Posterior cingulate gyrus (tissue), 11 donors: ENCODE measurements at regions not wholly inside any gene's neighbourhood (a gene's known extent, or its start where the extent isn't known, plus 50 kb on each side); places are given as distances from the start of the nearest gene placed in this dataset.
A peak's percentile ranks its signal among the peaks of the same experiment; 100 is the strongest.

Experiments
- DNase-seq, 10 donors: peaks; one replicate each; pipeline versions ENCODE4 v3.0.0 to v3.0.0-alpha.2; 2020 to 2021; ENCODE audit warnings: mixed read lengths in 3 of 10
- intact Hi-C: fragments of 100-400 bp; cut with DNase I; formaldehyde crosslinking; loops from one replicate; pipeline ENCODE4 v1.15.1; 2023

- intact Hi-C loops, result no loop called here
- DNase-seq, result peak in 3 of 10 donors; percentile 41 to 70 (median 68)
Measured at GRCh38 chr13:44116562-44117332, 237.0 kb downstream of the LACC1 start.

- no peak for DNase-seq
- intact Hi-C loops, result no loop called here
Measured at GRCh38 chr13:44117351-44117750, 237.6 kb downstream of the LACC1 start.

GRCh38 chr13:44117816-44118215 is 238.1 kb downstream of the LACC1 start:
- intact Hi-C loops, result no loop called here
- no peak for DNase-seq

- intact Hi-C loops, result no loop called here
- no peak for DNase-seq
Measured at GRCh38 chr13:44118881-44119280, 239.2 kb downstream of the LACC1 start.

GRCh38 chr13:44120043-44120442 is 240.3 kb downstream of the LACC1 start:
- DNase-seq, result no peak
- intact Hi-C loops, result no loop called here

- DNase-seq, result no peak
- intact Hi-C loops, result no loop called here
Measured at GRCh38 chr13:44120849-44121755, 241.4 kb downstream of the LACC1 start.

- intact Hi-C loops, result no loop called here
Measured at GRCh38 chr13:44124352-44124751, 244.6 kb downstream of the LACC1 start.

GRCh38 chr13:44125943-44126469 is 246.3 kb downstream of the LACC1 start:
- DNase-seq, result no peak
- intact Hi-C loops, result no loop called here

More at GRCh38 chr13:44124352-44124751, 244.6 kb downstream of the LACC1 start:
- DNase-seq, result no peak

GRCh38 chr13:44128552-44129001 is 245.0 kb upstream of the SERP2 start:
- DNase-seq, result peak in 8 of 10 donors; percentile 53 to 91 (median 66)
- intact Hi-C loops, result no loop called here

- intact Hi-C loops, result no loop called here
- DNase-seq, result no peak
Measured at GRCh38 chr13:44129418-44129817, 244.2 kb upstream of the SERP2 start.

- DNase-seq, result peak in 8 of 10 donors; percentile 33 to 92 (median 58)
- intact Hi-C loops, result no loop called here
Measured at GRCh38 chr13:44131069-44131614, 242.5 kb upstream of the SERP2 start.

GRCh38 chr13:44132710-44133109 is 240.9 kb upstream of the SERP2 start:
- intact Hi-C loops, result no loop called here
- peak in 7 of 10 donors; percentile 28 to 90 (median 46) for DNase-seq

GRCh38 chr13:44133626-44134025 is 240.0 kb upstream of the SERP2 start:
- intact Hi-C loops, result no loop called here
- no peak for DNase-seq

GRCh38 chr13:44135566-44135965 is 238.1 kb upstream of the SERP2 start:
- intact Hi-C loops, result no loop called here
- no peak for DNase-seq

- no peak for DNase-seq
- intact Hi-C loops, result no loop called here
Measured at GRCh38 chr13:44136696-44137268, 236.8 kb upstream of the SERP2 start.

GRCh38 chr13:44137466-44137865 is 236.2 kb upstream of the SERP2 start:
- intact Hi-C loops, result no loop called here
- no peak for DNase-seq

- DNase-seq, result no peak
- intact Hi-C loops, result loop anchor here (5.0 to 10.0 kb wide), 3 partner anchors 85 to 292 kb away; no protein-coding TSS in a partner anchor
Measured at GRCh38 chr13:44140146-44140545, 233.5 kb upstream of the SERP2 start.

GRCh38 chr13:44140888-44141724 is 232.5 kb upstream of the SERP2 start:
- DNase-seq, result peak in 1 of 10 donors; percentile 40
- intact Hi-C loops, result loop anchor here (5.0 to 10.0 kb wide), 3 partner anchors 84 to 291 kb away; no protein-coding TSS in a partner anchor
